Osteoblast (primary cell): ENCODE measurements at regions not wholly inside any gene's neighbourhood (a gene's known extent, or its start where the extent isn't known, plus 50 kb on each side); places are given as distances from the start of the nearest gene placed in this dataset.

Source experiments
- DNase-seq: peaks from one replicate; pipeline ENCODE4 v3.0.0; 2011; ENCODE audit warnings: low spot score, mixed read lengths; ENCODE audit not compliant: insufficient read length; ENCODE audit errors: missing footprints
- H2AFZ ChIP-seq: 2 replicates; pipeline ENCODE4 v1.6.0; 2011; ENCODE audit warnings: mild to moderate bottlenecking, low read length
- H3K27ac ChIP-seq: 2 replicates; pipeline ENCODE4 v1.5.1; 2011; ENCODE audit warnings: mild to moderate bottlenecking, low read depth, low read length, moderate library complexity
- H3K27me3 ChIP-seq: 2 replicates; pipeline ENCODE4 v1.6.0; 2012; ENCODE audit warnings: mild to moderate bottlenecking, control low read depth, inconsistent platforms, low read length, moderate library complexity; ENCODE audit not compliant: insufficient read depth
- H3K36me3 ChIP-seq: 2 replicates; pipeline ENCODE4 v1.5.1; 2011; ENCODE audit warnings: mild to moderate bottlenecking, low read length, control low read depth, moderate library complexity; ENCODE audit not compliant: insufficient read depth
- H3K4me1 ChIP-seq: 2 replicates; pipeline ENCODE4 v1.5.1; 2011; ENCODE audit warnings: mild to moderate bottlenecking, low read length, control low read depth, moderate library complexity; ENCODE audit not compliant: insufficient read depth
- H3K4me2 ChIP-seq: 2 replicates; pipeline ENCODE4 v1.6.0; 2011; ENCODE audit warnings: mild to moderate bottlenecking, low read length; ENCODE audit not compliant: insufficient read depth
- H3K4me3 ChIP-seq: fragments of 200-600 bp; sonication (generic); 3 replicates; pipeline ENCODE4 v1.5.1; 2012; ENCODE audit warnings: mild to moderate bottlenecking, low read length, inconsistent platforms; ENCODE audit not compliant: insufficient read depth
- H3K79me2 ChIP-seq: 2 replicates; pipeline ENCODE4 v1.6.0; 2012; ENCODE audit warnings: mild to moderate bottlenecking, low read length, control low read depth, inconsistent platforms; ENCODE audit not compliant: insufficient read depth
- H3K9me3 ChIP-seq: 2 replicates; pipeline ENCODE4 v1.5.1; 2011; ENCODE audit warnings: low read depth, low read length, control low read depth
- H4K20me1 ChIP-seq: 2 replicates; pipeline ENCODE4 v1.6.0; 2012; ENCODE audit warnings: mild to moderate bottlenecking, low read length, control low read depth; ENCODE audit not compliant: insufficient read depth
- TF ChIP-seq, protein P1 (sequence below): IDR thresholded peaks from 2 replicates; pipeline ENCODE4 v1.5.1; 2011; ENCODE audit warnings: mild to moderate bottlenecking, low read depth, low read length, moderate library complexity; ENCODE audit errors: extremely low read depth

DNA sequence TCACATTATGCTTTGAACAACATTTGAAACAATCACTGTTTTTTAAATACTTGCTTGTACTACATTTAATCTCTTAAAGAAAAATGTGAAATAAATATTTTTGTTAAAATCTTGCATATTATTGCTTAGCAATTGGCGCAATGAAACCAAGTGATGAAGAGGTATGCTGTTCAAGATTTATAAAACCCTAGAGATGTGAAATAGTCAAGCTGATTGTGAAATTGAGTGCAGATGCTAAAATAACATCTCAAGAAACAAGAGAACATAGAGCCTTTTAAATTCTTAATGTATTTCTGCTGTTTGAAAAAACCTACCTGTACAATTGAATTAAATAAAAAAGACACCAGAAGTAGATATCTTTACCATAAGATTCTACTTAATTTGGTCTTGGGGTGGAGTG, 179.2 kb upstream of the MCHR2 start:
- H3K4me3 ChIP-seq: no peak overlapping the region
- H3K27me3 ChIP-seq: no peaks in the 10 kb centered on the region
- no peaks in the 10 kb centered on the region for H3K9me3 ChIP-seq
- H3K27ac ChIP-seq: no peak overlapping the region
- H4K20me1 ChIP-seq: no peaks in the 10 kb centered on the region
- H2AFZ ChIP-seq: no peak overlapping the region
- no peak for DNase-seq
- TF ChIP-seq, protein P1, sequence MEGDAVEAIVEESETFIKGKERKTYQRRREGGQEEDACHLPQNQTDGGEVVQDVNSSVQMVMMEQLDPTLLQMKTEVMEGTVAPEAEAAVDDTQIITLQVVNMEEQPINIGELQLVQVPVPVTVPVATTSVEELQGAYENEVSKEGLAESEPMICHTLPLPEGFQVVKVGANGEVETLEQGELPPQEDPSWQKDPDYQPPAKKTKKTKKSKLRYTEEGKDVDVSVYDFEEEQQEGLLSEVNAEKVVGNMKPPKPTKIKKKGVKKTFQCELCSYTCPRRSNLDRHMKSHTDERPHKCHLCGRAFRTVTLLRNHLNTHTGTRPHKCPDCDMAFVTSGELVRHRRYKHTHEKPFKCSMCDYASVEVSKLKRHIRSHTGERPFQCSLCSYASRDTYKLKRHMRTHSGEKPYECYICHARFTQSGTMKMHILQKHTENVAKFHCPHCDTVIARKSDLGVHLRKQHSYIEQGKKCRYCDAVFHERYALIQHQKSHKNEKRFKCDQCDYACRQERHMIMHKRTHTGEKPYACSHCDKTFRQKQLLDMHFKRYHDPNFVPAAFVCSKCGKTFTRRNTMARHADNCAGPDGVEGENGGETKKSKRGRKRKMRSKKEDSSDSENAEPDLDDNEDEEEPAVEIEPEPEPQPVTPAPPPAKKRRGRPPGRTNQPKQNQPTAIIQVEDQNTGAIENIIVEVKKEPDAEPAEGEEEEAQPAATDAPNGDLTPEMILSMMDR: no peak
- H3K79me2 ChIP-seq: no peaks in the 10 kb centered on the region
- peaks cover 40% of the 10 kb centered on the region for H3K4me1 ChIP-seq
- H3K4me2 ChIP-seq: no peak overlapping the region
- H3K36me3 ChIP-seq: no peaks in the 10 kb centered on the region

DNA sequence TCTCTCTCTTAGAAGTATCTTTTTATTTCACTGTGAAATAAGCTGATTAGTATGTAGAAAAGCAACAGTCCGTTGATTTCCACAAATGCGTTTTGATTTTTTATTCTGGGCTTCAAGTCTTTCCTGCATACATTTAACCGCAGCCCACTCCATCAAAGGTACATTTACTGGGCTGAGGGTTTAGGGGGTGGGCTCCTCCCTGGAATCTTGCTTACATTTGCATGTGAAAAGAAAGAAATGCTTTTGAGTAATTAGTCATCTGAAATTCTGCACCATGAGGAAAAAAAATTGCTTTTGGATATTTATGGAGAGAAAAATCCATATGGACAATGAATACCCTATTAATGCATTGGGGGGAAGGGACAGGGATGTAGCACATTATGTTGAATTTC, 178.3 kb upstream of the MCHR2 start:
- no peak for DNase-seq
- Histone ChIP-seq H2AFZ (no peak overlapping the region), H3K27me3 (no peaks in the 10 kb centered on the region), H3K36me3 (no peaks in the 10 kb centered on the region), H3K4me3 (no peak overlapping the region), H3K79me2 (no peaks in the 10 kb centered on the region), H3K4me2 (peak overlapping the region; percentile 52), H3K4me1 (peaks cover 31% of the 10 kb centered on the region), H4K20me1 (no peaks in the 10 kb centered on the region), H3K9me3 (no peaks in the 10 kb centered on the region), H3K27ac (no peak overlapping the region)
- TF ChIP-seq, protein P1: no peak

DNA sequence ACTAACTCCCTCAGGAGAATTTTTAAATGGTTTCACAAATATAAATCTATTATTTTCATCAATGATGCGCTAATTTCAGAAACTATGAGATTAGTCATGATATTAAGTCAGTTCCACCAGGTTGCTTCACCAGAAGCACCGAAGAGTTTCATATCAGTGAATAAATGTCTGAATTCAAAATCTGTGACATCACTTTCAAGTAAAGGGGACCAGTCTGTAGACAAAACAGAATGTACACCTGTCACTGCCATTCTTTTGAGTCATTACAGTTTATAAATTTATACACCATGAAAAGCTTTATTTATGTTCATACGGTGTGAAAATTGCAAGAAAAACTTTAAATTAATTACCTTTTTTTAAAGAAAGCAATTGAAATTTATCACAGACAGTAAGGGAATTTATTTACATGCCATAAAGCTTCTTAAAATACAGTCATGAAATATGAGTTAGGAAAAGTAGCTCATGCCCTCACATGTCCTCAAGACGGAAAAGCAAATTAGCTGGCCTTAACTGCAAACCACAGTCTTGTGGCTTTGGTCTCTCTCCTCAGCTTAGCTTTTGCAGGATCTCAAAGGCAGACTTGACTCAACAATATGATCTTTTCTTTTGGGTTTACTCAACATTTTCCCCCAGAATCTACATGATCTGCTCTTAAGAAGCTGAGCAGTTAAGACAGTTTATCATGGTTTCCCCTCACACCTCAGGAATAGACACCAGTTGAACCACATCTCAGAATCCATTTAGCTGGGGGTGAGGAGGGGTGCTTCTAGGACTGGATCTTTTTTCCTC, 177.7 kb upstream of the MCHR2 start:
- H3K27me3 ChIP-seq: no peaks in the 10 kb centered on the region
- no peaks in the 10 kb centered on the region for H3K79me2 ChIP-seq
- H3K27ac ChIP-seq: no peak overlapping the region
- H2AFZ ChIP-seq: no peak overlapping the region
- no peak overlapping the region for H3K4me3 ChIP-seq
- H3K9me3 ChIP-seq: no peaks in the 10 kb centered on the region
- H3K36me3 ChIP-seq: no peaks in the 10 kb centered on the region
- no peak for DNase-seq
- peak overlapping the region; percentile 52 for H3K4me2 ChIP-seq
- peaks cover 25% of the 10 kb centered on the region for H3K4me1 ChIP-seq
- no peaks in the 10 kb centered on the region for H4K20me1 ChIP-seq
- TF ChIP-seq, protein P1: no peak

DNA sequence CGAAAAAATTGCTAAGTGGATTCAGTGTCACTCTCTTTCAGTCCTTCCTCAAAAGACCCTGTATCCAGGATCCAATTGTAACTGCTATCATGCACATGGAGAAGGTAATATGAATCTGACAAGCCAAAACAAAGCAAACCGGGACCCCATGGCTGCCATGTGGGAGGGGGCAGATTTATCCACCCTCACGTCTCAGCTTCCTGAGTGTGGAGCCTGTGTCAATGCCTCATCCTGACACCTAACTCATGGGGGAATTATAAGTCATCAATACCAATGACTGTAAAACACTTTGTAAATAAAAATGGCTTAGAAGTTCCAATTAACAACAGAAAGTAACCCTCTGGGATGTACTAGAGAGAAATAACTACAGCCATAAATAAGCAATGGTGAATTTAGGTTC, 174.1 kb upstream of the MCHR2 start:
- no peaks in the 10 kb centered on the region for H3K36me3 ChIP-seq
- no peak overlapping the region for H3K4me2 ChIP-seq
- no peaks in the 10 kb centered on the region for H4K20me1 ChIP-seq
- no peaks in the 10 kb centered on the region for H3K27me3 ChIP-seq
- H3K4me1 ChIP-seq: peaks cover 12% of the 10 kb centered on the region
- H3K4me3 ChIP-seq: no peak overlapping the region
- H3K9me3 ChIP-seq: no peaks in the 10 kb centered on the region
- no peaks in the 10 kb centered on the region for H3K79me2 ChIP-seq
- no peak overlapping the region for H2AFZ ChIP-seq
- TF ChIP-seq, protein P1: no peak
- H3K27ac ChIP-seq: no peak overlapping the region
- DNase-seq: no peak
